EH (cell line): ENCODE measurements at regions not wholly inside any gene's neighbourhood (a gene's known extent, or its start where the extent isn't known, plus 50 kb on each side); places are given as distances from the start of the nearest gene placed in this dataset.
"Not testable (repeated sequence)": the region's sequence is repeated elsewhere in the genome, so short reads cannot be mapped to it uniquely, and the experiment has no call there.

Source experiments
- DNase-seq: peaks from one replicate; pipeline ENCODE4 v3.0.0-alpha.2; 2015; ENCODE audit warnings: low read depth

DNA sequence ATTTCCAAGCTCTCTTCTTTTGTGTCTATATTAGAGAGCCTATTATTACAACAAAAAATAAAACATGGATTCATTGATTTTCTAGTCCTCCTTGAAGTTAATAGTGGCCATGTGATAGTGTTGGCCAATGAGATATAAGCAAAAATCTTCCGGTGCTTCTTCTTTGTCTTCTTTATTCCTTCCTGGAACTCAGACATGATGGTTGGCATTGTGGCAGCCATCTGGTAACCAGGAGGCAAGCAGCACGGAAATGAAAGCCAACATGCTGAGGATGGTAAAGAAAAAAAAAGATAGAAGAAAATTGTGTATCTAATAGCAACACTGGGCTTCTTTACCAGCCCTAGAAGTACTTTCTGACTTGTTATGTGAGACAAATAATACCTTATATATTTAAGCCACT is 50.8 kb upstream of the SEL1L start:
- no peak for DNase-seq

DNA sequence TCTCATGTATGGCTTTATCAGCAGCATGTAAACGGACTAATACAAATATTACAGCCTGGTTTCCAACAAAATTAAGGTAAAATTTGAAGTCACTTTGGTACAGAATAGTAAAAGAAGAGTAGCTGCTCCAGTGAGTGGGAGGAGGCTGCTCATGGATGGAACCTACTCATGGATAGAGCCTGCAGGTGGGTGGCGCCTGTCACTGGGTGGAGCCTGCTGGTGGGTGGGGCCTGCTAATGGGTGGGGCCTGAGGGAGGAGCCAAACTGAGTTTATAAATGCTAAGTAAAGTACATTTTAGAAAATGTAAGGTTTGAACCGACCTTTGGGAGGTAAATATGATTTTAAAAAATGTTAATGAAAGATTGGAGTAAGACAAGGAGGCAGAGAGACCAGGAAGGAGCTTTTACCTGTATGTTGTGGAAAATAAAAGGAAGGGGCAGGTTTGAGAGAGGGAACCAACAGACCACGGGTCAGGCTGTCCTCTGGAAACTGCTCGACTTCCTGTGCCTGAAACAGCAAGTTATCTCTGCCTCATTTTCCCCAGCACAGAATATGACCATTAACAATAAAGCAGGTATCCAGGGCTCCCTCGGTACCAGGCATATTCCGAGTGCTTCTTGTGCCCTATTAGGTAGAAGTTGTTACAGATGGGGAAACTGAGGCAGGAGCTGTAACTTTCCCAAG is 55.9 kb upstream of the SEL1L start:
- DNase-seq, result no peak

DNA sequence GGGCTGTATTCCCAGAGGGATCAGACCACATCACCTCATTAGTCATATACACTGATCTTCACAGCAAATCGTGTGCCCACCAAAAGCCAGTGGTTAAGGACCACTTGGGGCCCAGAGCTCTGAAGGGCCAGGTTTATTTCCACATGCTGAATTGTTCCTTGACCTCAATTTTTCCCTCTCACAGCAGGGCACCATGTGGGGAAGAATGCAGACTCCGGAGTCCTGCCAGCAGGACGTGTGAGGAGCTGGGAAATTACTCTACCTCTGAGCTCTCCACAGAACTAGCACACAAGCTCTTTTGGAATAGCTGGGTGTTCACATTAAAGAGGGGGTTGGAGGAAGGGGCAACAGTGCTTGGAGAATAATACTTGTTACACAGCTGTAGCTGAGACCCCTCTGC is 57.6 kb upstream of the SEL1L start:
- no peak for DNase-seq

DNA sequence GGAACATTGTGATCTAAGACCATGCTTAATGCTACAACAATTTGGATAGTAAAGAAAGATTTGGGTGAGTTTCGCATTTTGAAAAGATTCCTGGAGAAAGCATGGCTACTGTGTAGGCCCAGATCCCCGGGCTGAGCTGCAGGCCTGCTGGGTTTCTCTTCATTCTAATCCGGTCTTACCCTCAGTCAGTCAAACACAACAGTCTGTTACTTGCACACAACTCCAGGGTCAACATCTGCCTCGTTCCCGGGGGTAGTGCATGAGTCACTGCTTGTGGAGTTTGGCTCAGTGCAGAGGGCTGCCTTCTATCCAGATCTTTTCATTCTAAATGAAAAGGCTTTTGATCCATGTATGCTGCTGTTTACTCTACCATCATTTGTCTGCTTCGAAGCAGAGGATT is 60.4 kb upstream of the SEL1L start:
- DNase-seq, result no peak

DNA sequence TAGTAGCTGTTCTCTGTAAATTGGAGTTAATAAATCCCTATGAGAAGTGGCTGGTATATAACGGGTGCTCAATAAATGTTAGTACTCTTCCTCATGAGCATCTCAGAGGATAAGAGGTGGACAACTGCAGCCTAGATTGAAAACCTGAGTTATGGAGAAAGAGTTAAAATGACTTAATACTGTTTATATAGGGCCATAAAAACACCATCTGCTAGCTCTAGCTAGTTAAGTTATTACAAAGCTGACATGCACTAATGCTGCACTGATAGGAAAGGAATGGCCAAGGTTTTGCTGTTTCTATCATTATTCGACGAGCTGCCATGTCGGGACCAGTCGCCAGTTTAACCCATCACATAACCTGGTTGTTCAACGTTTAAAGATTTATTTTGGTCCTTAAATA is 72.0 kb upstream of the SEL1L start:
- DNase-seq, result no peak

DNA sequence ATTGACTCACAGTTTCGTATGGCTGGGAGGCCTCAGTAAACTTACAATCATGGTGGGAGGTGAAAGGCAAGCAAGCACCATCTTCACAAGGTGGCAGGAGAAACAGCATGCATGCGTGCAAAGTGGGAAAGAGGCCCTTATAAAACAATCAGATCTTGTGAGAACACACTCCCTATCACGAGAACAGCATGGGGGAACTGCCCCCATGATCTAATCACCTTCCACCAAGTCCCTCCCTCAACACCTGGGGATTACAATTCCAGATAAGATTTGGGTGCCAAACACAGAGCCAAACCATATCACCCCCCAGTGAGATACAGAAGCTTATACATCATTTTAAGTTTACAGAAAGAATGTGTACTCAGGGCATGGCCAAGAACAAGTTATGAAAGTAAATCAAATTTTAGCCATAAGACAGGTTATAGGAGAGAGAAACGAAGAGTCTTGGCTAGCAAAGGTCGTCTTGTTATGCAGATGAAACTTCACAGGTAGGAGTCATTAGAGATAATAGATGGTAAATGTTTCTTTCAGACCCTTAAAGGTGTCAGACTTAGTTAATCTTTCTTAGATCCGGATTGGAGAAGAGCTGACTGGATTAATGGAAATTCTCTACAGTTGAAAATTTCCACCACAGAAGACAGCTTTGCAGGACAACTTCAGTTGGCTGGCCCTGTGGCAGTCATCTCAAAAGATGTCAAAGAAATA is 79.8 kb upstream of the SEL1L start:
- no peak for DNase-seq

DNA sequence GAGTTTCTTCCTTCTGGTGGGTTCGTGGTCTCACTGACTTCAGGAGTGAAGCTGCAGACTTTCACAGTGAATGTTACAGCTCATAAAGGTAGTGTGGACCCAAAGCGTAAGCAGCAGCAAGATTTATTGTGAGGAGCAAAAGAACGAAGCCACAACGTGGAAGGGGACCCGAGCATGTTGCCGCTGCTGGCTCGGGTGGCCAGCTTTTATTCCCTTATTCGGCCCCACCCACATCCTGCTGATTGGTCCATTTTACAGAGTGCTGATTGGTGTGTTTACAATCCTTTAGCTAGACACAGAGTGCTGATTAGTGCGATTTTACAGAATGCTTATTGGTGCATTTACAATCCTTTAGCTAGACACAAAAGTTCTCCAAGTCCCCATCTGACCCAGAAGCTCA is 80.6 kb upstream of the SEL1L start:
- not testable (repeated sequence) for DNase-seq

DNA sequence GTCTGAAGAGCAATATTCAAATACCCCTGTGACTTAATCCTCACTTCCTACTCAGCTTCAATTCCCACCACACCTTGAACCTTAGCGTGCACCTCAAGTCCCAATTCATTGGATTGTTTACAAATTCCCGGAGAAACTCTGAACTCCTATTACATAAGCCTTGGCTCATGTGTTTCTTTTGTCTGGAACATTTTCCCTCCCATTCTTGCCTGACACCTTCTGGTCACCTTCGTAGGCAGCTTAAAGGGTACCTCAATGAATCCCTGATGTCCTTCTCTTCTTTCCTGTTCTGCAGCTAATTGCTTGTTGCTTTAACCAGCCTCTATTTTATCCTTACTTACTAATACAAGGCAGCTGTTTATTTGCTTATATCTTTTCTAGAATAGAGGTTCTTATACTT is 85.0 kb upstream of the SEL1L start:
- DNase-seq, result no peak

DNA sequence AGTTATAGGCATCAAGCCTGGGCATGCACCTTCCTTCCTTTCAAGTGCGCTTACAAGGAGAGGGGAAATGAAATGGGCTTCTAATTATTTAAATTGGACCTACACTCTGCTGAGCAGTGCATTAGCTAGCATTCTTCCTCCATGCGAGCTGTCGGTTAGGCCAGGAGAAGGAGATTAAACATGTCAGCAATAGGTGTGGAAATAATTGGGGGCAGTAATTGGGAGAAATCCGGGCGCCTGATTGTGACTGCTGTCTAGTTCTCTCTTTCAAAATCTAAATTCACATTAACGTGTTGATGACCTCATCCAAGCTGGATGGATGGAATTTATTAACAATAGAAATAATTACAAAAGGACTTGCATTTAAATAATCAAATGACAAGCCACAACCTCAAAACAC is 86.2 kb upstream of the SEL1L start:
- DNase-seq, result no peak

DNA sequence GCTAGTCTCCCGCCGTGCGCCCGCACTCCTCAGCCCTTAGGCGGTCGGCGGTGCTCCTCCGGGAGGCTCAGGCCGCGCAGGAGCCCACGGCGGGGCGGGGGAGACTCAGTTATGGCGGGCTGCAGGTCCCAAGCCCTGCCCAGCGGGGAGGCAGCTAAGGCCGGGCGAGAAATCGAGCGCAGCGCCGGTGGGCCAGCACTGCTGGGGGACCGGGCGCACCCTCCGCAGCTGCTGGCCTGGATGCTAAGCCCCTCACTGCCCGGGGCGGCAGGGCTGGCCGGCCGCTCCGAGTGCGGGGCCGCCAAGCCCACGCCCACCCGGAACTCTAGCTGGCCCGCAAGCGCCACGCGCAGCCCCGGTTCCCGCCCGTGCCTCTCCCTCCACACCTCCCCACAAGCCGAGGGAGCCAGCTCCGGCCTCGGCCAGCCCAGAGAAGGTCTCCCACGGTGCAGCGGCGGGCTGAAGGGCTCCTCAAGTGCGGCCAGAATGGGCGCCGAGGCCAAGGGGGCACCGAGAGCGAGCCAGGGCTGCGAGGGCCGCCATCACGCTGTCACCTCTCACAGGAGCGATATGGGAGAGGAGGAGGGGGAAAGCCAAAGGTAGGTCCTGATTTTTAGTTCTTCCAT is 90.2 kb upstream of the SEL1L start:
- DNase-seq, result not testable (repeated sequence)

DNA sequence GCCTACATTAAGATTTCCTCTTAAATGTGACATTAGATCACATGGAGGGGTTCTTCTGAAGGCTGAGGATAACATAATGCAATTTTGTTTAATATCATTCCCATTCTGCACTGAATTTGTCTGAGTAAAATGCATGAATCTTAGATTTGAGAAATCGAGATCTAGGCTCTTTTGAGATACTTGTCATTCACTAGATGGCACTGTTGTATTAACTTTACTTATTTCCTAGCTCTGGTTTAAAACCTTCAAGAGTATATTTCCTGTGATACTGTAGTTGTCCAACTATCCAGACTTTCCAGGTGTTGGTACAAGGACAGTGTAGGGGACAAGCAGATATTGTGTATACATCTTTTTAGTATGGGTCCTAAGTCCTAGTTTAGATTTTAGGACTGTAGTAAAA is 91.7 kb upstream of the SEL1L start:
- no peak for DNase-seq

DNA sequence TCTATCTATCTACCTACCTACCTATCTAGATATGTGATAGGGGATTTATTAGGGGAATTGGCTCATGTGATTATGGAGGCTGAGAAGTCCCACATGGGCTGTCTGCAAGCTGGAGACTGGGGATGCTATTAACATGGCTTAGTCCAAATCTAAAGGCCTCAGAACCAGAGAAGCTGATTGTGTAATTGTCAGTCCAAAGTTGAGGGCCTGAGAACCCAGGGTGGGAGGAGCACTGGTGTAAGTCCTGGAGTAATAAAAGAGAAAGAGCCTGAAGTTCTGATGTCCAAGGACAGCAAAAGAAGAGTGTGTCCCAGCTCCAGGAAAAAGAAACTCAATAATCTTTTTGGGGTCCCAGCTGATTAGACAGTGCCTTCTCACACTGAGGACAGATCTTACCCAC is 98.5 kb upstream of the SEL1L start:
- DNase-seq, result no peak

DNA sequence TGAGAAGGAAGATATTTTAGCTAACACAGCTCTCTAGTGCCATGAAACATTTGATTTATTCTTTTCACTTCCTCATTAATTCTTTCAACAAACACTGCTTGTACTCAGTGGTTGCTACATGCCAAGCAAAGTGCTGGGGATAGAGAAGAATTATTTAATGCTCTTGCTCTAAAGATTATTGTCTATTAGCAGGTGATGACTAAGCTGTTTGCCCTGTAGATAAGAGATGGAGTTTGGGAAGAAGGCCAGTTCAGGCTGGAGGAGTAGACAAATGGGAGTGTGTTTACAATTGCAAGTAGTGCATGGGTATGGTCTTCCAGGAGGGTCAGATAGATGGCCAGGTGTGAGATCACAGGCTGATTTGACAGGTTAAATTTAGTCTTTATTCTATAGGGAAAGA is 99.8 kb upstream of the SEL1L start:
- no peak for DNase-seq

DNA sequence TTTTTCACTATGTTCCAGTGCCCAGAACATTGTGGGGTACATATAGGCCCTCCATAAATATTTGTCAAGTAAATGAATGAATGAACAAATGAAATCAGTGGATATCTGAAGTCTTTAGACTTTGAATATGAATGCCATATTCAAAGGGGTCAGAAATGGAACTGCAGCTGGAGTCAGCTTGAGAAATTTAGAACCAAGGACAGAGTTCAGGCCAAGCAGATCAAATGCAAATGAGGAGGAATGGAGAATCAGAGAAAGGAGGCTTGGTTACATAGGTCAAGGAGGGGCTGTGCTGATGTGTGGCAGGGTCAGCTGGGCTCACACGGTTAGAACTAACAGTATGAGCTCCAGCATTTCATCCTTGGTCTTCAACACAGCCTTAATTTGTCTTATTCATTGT is 104.0 kb upstream of the SEL1L start:
- DNase-seq, result no peak

DNA sequence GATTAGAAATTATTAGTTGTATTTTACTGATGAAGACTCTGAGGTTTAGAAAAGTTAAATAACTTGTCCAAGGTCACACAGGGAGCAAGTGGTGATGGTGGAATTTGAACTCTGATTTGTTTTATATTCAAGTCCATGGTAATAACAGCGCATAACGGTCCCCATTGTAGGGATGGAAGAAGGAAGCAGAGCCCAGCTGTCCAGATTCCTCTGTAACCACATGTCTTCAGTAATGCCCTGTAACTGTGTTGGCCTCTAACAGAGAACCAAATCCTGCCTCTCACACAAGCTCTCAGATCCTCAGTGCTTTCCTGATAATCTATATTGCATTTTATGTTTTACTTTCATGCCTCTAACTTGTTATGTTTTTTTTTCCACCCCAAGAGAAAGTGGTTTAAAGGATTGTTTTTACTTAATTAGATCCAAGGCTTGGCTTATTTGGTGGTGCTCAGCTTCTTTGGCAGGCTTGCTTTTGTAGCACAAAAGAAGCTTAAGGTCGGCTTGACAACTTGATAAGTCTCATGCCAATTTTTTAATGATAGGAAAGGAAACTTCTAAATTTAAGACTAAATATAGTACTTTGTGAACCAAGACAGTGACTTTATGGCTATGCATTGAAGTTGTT is 105.1 kb upstream of the SEL1L start:
- DNase-seq, result no peak

DNA sequence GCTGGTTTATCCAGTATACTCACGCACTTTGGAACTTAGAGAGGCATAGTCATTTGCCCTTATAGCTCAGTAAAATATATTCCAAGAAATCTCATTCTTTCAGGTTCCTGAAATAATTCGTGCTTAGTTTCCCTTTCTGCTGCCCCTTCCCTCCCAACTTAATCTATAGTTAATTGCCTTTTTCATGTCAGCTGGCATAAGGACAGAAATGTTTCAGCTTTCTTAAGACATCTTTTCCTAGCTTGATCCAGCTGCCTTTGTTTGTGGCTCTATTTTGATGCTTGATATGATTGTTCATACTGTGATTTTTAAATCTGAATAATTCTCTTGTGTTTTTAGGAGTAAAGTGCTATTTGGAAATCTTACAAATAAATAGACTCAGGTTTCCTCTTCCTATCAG is 120.0 kb upstream of the SEL1L start:
- DNase-seq, result no peak

DNA sequence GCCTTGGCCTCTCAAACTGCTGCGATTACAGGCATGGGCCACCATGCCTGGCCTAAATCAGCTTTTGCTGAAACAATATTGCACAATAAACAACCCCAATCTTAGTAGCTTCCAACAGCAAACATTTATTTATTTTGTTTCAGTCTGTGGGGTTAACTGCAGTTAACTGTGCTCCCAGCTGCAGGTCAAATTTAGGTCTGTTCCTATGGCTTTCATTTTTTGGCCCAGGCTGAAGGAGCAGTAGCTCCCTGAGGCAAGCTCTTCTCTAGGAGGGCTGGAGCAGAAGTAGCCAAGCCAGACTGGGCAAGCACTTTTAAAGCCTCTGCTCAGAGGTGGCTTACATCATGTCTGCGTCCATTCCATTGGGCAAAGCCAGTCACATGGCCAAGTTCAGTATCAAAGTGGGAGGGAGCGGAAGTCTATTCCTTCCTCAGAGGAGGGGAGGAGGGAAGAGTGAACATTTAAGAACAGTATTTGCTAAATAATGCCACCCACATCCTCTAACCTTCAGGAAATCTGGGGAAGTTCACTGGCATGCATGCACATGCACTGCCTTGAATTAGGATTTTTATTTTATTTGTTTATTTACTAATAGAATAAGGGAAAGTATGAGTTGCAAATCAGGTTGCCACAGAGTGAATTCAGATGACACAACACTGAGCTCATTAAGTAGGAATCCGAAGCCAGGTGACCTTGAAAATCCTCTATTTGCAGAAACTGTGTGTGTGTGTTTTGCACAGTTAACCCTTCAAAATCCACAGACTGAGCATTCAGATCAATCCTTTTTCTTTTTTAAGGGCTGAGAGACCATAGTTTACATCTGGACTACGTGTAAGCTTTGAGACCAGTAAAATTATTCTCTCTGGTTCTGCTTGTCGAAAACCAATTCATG is 122.0 kb upstream of the SEL1L start:
- DNase-seq, result no peak

DNA sequence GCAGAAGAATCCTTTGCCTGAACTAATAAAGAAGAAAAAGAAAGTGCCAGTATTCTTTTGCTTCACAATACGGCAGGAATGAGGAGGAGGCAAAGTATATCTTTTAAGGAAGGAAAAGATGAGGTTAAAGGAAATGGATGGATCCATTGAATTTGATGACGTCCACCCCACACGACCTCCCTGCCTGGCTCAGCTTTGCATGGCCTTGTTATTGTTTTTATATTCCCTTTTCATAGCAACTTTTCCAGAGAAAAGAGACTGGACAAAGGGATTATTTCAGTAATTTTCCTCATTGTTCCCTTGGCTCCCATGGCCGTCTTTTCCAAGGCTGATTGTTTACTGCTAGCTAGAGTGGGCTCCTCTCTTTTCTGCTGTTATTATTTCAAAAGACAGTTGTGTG is 123.2 kb upstream of the SEL1L start:
- DNase-seq, result no peak

DNA sequence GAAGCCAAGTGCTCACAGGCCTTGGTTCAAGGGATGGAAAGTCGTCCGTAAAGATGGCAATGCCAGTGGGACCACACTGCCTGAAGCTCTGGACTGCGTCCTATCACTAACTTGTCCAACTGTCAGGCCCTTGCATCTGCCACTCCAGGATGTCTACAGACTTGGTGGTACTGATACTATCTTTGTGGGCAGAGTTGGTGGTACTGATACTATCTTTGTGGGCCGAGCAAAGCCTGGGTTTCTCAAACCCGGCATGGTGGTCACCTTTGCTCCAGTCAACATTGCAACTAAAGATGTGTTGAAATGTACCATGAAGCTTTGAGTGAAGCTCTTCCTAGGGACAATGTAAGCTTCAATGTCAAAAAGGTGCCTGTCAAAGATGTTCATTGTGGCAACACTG is 128.4 kb upstream of the SEL1L start:
- DNase-seq, result no peak

DNA sequence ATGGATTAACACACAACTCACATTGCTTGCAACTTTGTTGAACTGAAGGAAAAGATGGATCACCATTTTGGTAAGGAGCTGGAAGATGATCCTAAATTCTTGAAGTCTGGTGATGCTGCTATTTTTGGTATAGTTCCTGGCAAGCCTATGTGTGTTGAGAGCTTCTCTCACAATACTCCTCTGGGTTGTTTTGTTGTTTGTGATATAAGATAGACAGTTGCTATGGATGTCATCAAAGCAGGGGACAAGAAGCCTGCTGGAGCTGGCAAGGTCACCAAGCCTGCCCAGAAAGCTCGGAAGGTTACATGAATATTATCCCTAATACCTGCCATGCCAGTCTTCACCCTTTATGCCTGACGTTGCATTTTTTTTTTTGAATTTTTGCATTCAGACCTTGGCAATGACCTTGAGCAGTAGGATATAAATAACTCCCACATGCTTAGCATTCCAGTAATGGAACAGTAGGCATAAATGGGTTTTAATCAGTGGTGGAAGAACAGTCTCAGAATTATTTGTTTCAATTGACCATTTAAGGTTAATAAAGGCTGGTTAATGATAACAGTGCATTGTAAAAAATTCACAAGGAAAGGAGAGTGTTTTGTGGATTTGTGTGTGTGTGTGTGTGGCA is 129.0 kb upstream of the SEL1L start:
- DNase-seq, result no peak

DNA sequence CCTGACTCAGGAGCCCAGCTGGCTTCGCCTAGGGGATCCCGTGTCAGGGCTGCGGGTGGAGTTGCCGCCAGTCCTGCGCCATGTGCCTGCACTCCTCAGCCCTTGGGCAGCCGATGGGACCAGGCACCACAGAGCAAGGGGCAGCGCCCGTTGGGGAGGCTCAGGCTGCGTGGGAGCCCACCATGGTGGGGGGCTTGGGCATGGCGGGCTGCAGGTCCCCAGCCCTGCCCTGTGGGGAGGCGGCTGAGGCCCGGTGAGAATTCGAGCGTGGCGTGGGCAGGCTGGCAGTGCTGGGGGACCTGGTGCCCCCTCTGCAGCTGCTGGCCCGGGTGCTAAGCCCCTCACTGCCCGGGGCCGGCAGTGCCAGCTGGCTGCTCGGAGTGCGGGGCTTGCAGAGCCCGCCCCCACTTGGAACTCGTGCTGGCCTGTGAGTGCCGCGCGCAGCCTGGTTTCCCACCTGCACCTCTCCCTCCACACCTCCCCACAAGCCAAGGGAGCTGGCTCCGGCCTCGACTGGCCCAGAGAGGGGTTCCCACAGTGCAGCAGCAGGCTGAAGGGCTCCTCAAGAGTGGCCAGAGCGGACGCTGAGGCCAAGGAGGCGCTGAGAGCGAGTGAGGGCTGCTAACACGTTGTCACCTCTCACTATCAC is 135.1 kb upstream of the SEL1L start:
- DNase-seq, result no peak
